ENCODE measurements at regions not wholly inside any gene's neighbourhood (a gene's known extent, or its start where the extent isn't known, plus 50 kb on each side); places are given as distances from the start of the nearest gene placed in this dataset.
A peak's percentile ranks its signal among the peaks of the same experiment; 100 is the strongest.

DNA sequence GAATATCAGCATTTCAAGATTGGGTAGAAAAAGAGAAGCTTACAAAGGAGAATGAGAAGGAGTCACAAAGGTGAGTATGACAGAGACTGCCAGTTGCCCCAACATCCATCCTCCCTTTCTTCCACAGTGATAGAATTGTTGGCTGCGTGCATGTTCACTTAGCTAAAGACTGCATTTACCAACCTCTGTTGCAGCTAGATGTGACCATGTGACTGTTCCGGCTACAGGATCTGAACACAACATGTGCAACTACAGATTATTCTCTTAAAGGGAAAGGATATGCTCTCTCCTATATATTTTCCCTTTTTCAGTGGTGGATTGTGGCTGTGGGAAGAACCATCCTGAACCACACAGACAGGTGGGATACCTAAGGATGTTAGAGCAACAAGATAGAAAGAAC, 60.5 kb upstream of the ZNRF2 start:
- H3K4me1 ChIP-seq, result peaks cover 22% of the 10 kb centered on the region
- H3K36me3 ChIP-seq, result no peaks in the 10 kb centered on the region
- no peak overlapping the region for H3K27ac ChIP-seq (replicated peaks)
- peaks cover 30% of the 10 kb centered on the region for H3K9me3 ChIP-seq (replicated peaks)
- peaks cover 4% of the 10 kb centered on the region for H3K27me3 ChIP-seq (ENCODE audit: low read depth)
- TF ChIP-seq, protein P1, sequence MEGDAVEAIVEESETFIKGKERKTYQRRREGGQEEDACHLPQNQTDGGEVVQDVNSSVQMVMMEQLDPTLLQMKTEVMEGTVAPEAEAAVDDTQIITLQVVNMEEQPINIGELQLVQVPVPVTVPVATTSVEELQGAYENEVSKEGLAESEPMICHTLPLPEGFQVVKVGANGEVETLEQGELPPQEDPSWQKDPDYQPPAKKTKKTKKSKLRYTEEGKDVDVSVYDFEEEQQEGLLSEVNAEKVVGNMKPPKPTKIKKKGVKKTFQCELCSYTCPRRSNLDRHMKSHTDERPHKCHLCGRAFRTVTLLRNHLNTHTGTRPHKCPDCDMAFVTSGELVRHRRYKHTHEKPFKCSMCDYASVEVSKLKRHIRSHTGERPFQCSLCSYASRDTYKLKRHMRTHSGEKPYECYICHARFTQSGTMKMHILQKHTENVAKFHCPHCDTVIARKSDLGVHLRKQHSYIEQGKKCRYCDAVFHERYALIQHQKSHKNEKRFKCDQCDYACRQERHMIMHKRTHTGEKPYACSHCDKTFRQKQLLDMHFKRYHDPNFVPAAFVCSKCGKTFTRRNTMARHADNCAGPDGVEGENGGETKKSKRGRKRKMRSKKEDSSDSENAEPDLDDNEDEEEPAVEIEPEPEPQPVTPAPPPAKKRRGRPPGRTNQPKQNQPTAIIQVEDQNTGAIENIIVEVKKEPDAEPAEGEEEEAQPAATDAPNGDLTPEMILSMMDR (IDR thresholded peaks at IDR 0.05; ENCODE audit: borderline replicate concordance), result no peak
- H3K4me3 ChIP-seq, result no peak overlapping the region
- intact Hi-C loops (cut with micrococcal nuclease), result no loop called here
- no peak for DNase-seq

DNA sequence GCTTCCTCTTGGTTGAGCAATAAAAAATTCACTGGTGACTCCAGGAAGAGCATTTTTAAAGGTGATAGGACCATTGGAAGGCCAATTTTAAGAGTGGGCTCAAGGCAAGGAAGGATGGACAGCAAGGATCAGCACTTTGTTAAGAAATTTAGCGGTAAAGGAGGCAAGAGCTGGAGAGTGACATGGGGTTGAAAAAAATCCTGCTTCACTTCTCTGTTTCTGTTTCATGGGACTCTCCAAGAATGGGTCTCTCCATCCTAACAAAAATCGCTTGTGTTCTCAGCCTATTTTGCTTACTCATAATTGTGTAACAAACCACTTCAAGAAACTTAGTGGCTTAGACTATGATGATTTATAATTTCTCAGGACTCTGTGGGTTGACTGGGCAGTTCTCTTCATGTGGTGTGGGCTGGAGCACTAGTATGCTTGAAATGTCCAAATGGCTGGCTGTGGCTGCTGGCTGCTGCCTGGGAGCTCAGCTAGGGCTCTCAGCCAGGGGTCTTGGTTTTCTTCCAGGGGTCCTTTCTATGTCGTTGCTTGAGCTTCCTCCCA, 59.8 kb upstream of the ZNRF2 start:
- peaks cover 23% of the 10 kb centered on the region for H3K9me3 ChIP-seq (replicated peaks)
- intact Hi-C loops (cut with micrococcal nuclease), result no loop called here
- H3K27ac ChIP-seq (replicated peaks), result no peak overlapping the region
- H3K4me1 ChIP-seq, result peaks cover 22% of the 10 kb centered on the region
- H3K36me3 ChIP-seq, result no peaks in the 10 kb centered on the region
- DNase-seq, result no peak
- no peak overlapping the region for H3K4me3 ChIP-seq
- TF ChIP-seq, protein P1 (IDR thresholded peaks at IDR 0.05; ENCODE audit: borderline replicate concordance), result no peak
- peaks cover 4% of the 10 kb centered on the region for H3K27me3 ChIP-seq (ENCODE audit: low read depth)

DNA sequence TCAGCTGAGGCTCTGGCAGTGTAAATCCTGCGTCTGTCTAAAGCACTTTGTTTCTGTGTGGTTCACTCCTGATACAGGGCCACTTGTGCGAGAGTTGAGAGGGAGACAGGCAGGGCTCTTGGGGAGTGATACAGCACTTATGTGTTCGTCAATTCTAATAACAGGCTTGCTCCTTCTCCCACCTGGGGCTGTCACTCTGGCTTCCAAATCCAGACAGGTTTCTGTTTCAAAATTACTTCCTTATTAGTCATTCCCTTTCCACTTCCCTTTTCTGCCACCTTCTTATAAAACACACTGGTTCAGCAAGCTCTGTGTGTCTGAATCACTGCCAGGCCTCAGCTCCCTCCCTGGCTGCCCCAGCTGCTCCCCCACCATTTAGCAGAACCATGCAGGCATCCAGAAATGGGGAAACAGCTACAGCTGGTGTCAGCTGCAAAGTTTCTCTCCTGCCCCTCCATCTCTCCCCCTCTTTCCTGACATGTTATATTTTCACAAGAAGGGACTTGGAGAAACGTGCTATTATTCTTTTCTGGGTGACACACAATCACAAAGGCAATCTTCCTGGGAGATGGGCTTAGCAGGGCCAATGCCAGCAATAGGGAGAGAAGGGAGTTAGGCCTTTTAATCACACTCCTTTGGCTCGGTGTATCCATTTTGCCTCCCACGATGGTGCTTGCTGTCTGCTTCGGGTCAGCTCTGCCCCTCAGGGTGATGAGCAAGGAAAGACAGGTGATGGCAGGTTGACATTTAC, 58.4 kb upstream of the ZNRF2 start:
- intact Hi-C loops (cut with micrococcal nuclease), result no loop called here
- H3K36me3 ChIP-seq, result no peaks in the 10 kb centered on the region
- H3K4me3 ChIP-seq, result peak overlapping the region; percentile 5
- H3K9me3 ChIP-seq (replicated peaks), result peaks cover 9% of the 10 kb centered on the region
- peak; percentile 48 for DNase-seq
- H3K27ac ChIP-seq (replicated peaks), result peak overlapping the region; percentile 68
- TF ChIP-seq, protein P1 (IDR thresholded peaks at IDR 0.05; ENCODE audit: borderline replicate concordance), result no peak
- peaks cover 4% of the 10 kb centered on the region for H3K27me3 ChIP-seq (ENCODE audit: low read depth)
- peaks cover 22% of the 10 kb centered on the region for H3K4me1 ChIP-seq

DNA sequence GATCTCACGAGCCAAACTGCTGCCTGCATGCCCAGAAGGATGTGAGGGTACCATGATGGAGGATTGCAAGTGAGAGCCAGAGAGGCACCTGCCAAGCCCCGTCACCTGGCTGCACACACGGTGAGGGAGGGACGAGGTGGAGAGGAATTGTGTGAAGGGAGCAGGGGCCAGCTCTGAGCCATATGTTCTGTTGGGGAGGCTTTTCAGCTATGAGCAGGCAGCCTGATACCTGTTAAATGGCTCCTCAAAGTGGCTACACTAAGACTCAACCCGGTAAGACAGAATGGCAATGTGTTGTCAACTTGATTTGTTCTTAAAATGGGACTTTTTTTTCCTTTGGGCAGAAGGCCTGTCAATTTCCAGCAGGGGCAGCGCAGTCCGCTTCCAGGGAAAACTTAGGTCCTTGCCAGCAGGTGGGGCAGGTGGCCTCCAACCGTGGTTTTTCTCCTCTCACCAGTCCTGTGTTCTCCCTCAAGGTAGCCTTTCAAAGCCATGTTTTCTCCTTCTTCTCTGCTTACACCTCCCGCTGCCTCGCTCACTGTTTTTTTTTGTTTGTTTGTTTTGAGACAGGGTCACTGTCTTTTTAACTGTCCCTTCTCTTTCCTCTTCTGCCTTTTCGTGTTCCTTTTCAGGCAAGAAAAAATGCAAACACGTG, 57.7 kb upstream of the ZNRF2 start:
- intact Hi-C loops (cut with micrococcal nuclease), result no loop called here
- H3K36me3 ChIP-seq, result no peaks in the 10 kb centered on the region
- TF ChIP-seq, protein P1 (IDR thresholded peaks at IDR 0.05; ENCODE audit: borderline replicate concordance), result peak; percentile 8
- peaks cover 4% of the 10 kb centered on the region for H3K27me3 ChIP-seq (ENCODE audit: low read depth)
- peaks cover 9% of the 10 kb centered on the region for H3K9me3 ChIP-seq (replicated peaks)
- H3K27ac ChIP-seq (replicated peaks), result peak overlapping the region; percentile 68
- no peak overlapping the region for H3K4me3 ChIP-seq
- H3K4me1 ChIP-seq, result peaks cover 22% of the 10 kb centered on the region
- no peak for DNase-seq

DNA sequence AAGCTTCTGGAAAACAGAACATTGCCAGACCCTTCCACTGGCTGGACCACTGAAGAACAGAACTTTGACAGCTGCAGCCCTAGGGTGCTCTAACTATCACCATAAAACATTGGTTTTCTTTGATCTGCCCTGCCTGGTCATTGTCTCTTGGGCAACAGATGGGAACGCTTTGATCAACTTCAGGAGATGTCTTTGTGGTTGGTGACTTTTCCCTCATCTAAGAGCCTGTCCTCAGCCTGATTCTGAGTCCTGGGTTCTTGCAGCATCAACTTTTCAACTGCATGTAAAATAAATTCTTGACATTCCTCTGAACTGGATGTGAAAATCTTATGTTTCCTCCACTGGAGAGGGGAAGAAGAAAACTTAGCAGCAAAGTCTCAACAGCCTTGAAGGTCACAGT, 53.1 kb upstream of the ZNRF2 start:
- Histone ChIP-seq H3K4me3 (no peak overlapping the region), H3K27ac (replicated peaks) (no peak overlapping the region), H3K27me3 (ENCODE audit: low read depth) (peaks cover 4% of the 10 kb centered on the region), H3K36me3 (no peaks in the 10 kb centered on the region), H3K9me3 (replicated peaks) (no peaks in the 10 kb centered on the region), H3K4me1 (peaks cover 7% of the 10 kb centered on the region)
- TF ChIP-seq, protein P1 (IDR thresholded peaks at IDR 0.05; ENCODE audit: borderline replicate concordance), result no peak
- DNase-seq, result no peak
- intact Hi-C loops (cut with micrococcal nuclease), result no loop called here

All from left ventricle myocardium inferior (tissue), 1 donor.